Activated naive CD4-positive, alpha-beta T cell treated with anti-CD3 and anti-CD28 coated beads, Interleukin-2, amount 10 ng/mL, durations not matched to agents 7 days and 5 days (primary cell): ENCODE measurements at regions not wholly inside any gene's neighbourhood (a gene's known extent, or its start where the extent isn't known, plus 50 kb on each side); places are given as distances from the start of the nearest gene placed in this dataset.
"Not testable (repeated sequence)": the region's sequence is repeated elsewhere in the genome, so short reads cannot be mapped to it uniquely, and the experiment has no call there.

Experiments used
- CTCF ChIA-PET: fragments of 350-600 bp; sonication (Branson Sonifier 250); formaldehyde crosslinking; loops from one replicate; lab custom pipeline; 2021; ENCODE audit warnings: antibody characterized with exemption; lab: Charles Lee
- DNase-seq: peaks from one replicate; pipeline ENCODE4 v3.0.0-alpha.2; 2020
- H3K27ac Mint-ChIP-seq: one replicate; pipeline ENCODE4 v1.8.0; 2021; ENCODE audit warnings: mild to moderate bottlenecking, moderate library complexity, mixed read lengths
- H3K27me3 Mint-ChIP-seq: one replicate; pipeline ENCODE4 v1.8.0; 2021; ENCODE audit warnings: mild to moderate bottlenecking, mixed read lengths
- H3K36me3 Mint-ChIP-seq: one replicate; pipeline ENCODE4 v1.8.0; 2021; ENCODE audit warnings: mixed read lengths
- H3K4me1 Mint-ChIP-seq: one replicate; pipeline ENCODE4 v1.8.0; 2021; ENCODE audit warnings: mixed read lengths
- H3K4me3 Mint-ChIP-seq: one replicate; pipeline ENCODE4 v1.8.0; 2021; ENCODE audit warnings: mild to moderate bottlenecking, moderate library complexity, mixed read lengths
- H3K9me3 Mint-ChIP-seq: one replicate; pipeline ENCODE4 v1.8.0; 2021; ENCODE audit warnings: mixed read lengths

GRCh38 chr12:8282181-8282580 is 54.8 kb upstream of the FAM90A1 start:
- H3K9me3 Mint-ChIP-seq, H3K4me3 Mint-ChIP-seq, H3K4me1 Mint-ChIP-seq, H3K36me3 Mint-ChIP-seq, DNase-seq, CTCF ChIA-PET, H3K27ac Mint-ChIP-seq: not testable (repeated sequence)
- H3K27me3 Mint-ChIP-seq: peaks cover 12% of the 10 kb centered on the region

GRCh38 chr12:8285681-8286080 is 58.3 kb upstream of the FAM90A1 start:
- H3K4me1 Mint-ChIP-seq, H3K36me3 Mint-ChIP-seq, H3K9me3 Mint-ChIP-seq, DNase-seq, CTCF ChIA-PET, H3K27ac Mint-ChIP-seq, H3K4me3 Mint-ChIP-seq: not testable (repeated sequence)
- peaks cover 12% of the 10 kb centered on the region for H3K27me3 Mint-ChIP-seq

GRCh38 chr12:8291764-8292163 is 64.3 kb upstream of the FAM90A1 start:
- DNase-seq, CTCF ChIA-PET: not testable (repeated sequence)

GRCh38 chr12:8294662-8295061 is 67.2 kb upstream of the FAM90A1 start:
- H3K36me3 Mint-ChIP-seq, H3K4me3 Mint-ChIP-seq, H3K4me1 Mint-ChIP-seq, H3K27ac Mint-ChIP-seq, H3K9me3 Mint-ChIP-seq, DNase-seq, CTCF ChIA-PET: not testable (repeated sequence)
- peaks cover 11% of the 10 kb centered on the region for H3K27me3 Mint-ChIP-seq

More at GRCh38 chr12:8291764-8292163, 64.3 kb upstream of the FAM90A1 start:
- H3K4me1 Mint-ChIP-seq, H3K36me3 Mint-ChIP-seq, H3K4me3 Mint-ChIP-seq, H3K9me3 Mint-ChIP-seq, H3K27ac Mint-ChIP-seq: not testable (repeated sequence)
- peaks cover 11% of the 10 kb centered on the region for H3K27me3 Mint-ChIP-seq

DNA sequence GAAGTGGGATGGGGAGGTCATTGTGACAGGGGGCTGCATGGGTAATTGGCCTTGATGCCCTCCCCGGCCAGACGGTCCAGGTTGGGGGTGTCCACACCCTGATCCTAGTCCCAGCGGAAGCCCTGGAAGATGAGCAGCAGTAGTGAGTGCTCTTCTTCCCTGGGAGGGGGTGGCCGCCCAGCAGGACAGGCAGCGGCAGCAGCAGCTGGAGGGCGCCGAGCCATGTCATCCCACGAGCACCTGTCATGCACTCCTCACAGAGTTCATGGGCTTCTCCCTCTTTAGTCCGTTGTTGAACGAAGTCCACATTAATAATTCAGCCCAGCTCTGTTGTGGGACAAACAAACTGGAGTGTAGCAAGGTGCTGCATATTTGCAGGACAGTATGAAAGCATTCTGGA is 81.2 kb upstream of the FAM90A1 start:
- H3K36me3 Mint-ChIP-seq, H3K4me1 Mint-ChIP-seq, H3K27ac Mint-ChIP-seq: not testable (repeated sequence)

DNA sequence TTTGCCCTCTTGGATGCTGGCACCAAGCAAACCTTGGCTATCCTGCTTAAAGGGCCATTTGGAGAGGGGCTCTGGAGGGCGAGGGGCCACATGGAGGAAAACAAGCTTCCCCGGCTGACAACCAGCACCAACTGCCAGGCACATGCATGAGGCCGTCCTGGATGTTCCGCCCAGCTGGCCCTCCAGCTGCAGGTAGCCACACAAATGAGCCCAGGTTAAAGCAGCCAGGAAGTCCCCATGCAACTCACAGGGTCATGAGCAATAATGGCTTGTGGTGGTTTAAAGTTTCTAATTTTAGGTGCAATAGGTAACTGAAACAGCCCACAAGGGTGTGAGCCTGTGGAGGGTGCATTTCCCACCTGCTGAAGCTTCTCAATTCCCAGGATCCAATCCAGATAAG is 88.6 kb upstream of the FAM90A1 start:
- H3K9me3 Mint-ChIP-seq, H3K36me3 Mint-ChIP-seq, CTCF ChIA-PET, DNase-seq, H3K27ac Mint-ChIP-seq, H3K4me3 Mint-ChIP-seq, H3K27me3 Mint-ChIP-seq: not testable (repeated sequence)
- peaks cover 26% of the 10 kb centered on the region for H3K4me1 Mint-ChIP-seq

More for the DNA sequence above, 81.2 kb upstream of the FAM90A1 start:
- H3K4me3 Mint-ChIP-seq, DNase-seq, H3K9me3 Mint-ChIP-seq, CTCF ChIA-PET: not testable (repeated sequence)
- H3K27me3 Mint-ChIP-seq: peaks cover 14% of the 10 kb centered on the region

GRCh38 chr12:8317675-8318074 is 90.3 kb upstream of the FAM90A1 start:
- H3K27ac Mint-ChIP-seq: not testable (repeated sequence)

GRCh38 chr12:8320251-8320730 is 92.9 kb upstream of the FAM90A1 start:
- Mint-ChIP-seq H3K4me1 (peaks cover 23% of the 10 kb centered on the region), H3K27ac (peak overlapping the region; percentile 77), H3K4me3 (peak overlapping the region; percentile 58)
- peak; percentile 61 for DNase-seq
- H3K27me3 Mint-ChIP-seq, H3K9me3 Mint-ChIP-seq, CTCF ChIA-PET, H3K36me3 Mint-ChIP-seq: not testable (repeated sequence)

More at GRCh38 chr12:8317675-8318074, 90.3 kb upstream of the FAM90A1 start:
- H3K27me3 Mint-ChIP-seq, DNase-seq, H3K36me3 Mint-ChIP-seq, H3K9me3 Mint-ChIP-seq, H3K4me3 Mint-ChIP-seq, CTCF ChIA-PET: not testable (repeated sequence)
- peaks cover 23% of the 10 kb centered on the region for H3K4me1 Mint-ChIP-seq

DNA sequence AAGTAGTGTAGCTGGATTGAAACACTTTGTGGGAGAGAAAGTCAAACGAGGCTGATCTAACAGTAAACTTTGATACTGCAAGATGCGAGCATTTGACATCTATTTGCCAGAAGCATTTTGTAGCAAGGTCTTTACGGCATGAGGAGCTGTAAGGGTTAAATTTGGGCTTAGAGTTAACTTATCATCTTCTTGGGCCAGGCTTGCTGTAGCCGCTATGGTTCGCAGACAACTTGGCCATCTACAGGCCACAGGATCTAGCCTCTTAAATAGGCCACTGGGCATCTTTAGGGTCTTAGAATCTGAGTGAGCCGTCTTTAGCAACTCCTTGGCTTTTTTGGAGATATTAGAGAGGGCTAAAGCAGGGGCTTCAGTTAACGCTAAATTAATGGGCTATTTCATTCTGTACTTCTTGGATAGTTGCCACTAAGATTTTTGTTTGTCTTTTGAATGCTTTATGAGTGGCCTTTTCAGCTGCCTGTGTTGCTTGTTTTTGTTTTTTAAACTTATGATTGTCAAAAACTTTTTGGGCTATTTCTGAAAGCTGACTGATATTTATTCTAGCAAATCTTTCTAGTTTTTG is 93.5 kb upstream of the FAM90A1 start:
- H3K9me3 Mint-ChIP-seq, CTCF ChIA-PET, H3K27me3 Mint-ChIP-seq, H3K36me3 Mint-ChIP-seq, DNase-seq: not testable (repeated sequence)
- H3K4me1 Mint-ChIP-seq: peaks cover 23% of the 10 kb centered on the region
- peak overlapping the region; percentile 77 for H3K27ac Mint-ChIP-seq
- H3K4me3 Mint-ChIP-seq: peak overlapping the region; percentile 58

- H3K4me3 Mint-ChIP-seq, H3K36me3 Mint-ChIP-seq, CTCF ChIA-PET, H3K9me3 Mint-ChIP-seq, DNase-seq, H3K27ac Mint-ChIP-seq, H3K4me1 Mint-ChIP-seq: not testable (repeated sequence)
- H3K27me3 Mint-ChIP-seq: peaks cover 15% of the 10 kb centered on the region
Observed at GRCh38 chr12:8325145-8325839, 97.9 kb upstream of the FAM90A1 start.

DNA sequence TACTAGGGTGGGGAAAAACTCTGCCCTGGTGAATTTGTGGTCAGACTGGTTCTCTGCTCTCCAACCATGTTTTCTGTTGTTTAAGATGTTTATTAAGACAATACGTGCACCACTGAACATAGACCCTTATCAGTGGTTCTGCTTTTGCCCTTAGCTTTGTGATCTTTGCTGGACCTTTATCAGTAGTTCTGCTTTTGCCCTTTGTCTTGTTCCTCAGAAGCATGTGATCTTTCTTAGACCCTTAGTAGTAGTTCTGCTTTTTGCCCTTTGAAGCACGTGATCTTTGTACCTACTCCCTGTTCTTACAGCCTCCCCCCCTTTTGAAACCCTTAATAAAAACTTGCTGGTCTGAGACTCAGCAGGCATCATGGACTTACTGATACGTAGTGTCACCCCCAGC is 101.4 kb upstream of the FAM90A1 start:
- H3K27ac Mint-ChIP-seq, CTCF ChIA-PET, H3K9me3 Mint-ChIP-seq, H3K36me3 Mint-ChIP-seq, H3K4me1 Mint-ChIP-seq, H3K4me3 Mint-ChIP-seq, DNase-seq: not testable (repeated sequence)
- peaks cover 11% of the 10 kb centered on the region for H3K27me3 Mint-ChIP-seq

DNA sequence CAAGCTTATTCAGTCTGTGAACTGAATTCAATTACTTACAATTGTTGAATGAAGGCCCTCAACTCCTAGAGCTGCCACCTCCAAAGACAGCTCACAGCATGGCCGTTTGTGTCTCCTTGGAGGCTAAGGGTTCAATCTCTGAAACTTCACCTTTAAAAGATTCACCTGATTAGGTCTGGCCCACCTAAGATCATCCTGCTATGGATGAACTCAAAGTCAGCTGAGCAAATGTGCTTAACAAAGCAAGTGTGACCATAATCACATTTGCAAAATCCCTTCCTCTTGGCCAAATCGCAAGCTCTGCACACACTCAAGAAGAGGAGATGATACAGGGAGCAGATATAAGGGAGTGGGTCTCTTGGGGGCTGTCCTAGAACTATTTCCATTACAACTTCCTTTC is 105.0 kb upstream of the FAM90A1 start:
- DNase-seq, H3K9me3 Mint-ChIP-seq, H3K4me1 Mint-ChIP-seq, H3K36me3 Mint-ChIP-seq, CTCF ChIA-PET, H3K27ac Mint-ChIP-seq, H3K4me3 Mint-ChIP-seq: not testable (repeated sequence)
- peaks cover 11% of the 10 kb centered on the region for H3K27me3 Mint-ChIP-seq

DNA sequence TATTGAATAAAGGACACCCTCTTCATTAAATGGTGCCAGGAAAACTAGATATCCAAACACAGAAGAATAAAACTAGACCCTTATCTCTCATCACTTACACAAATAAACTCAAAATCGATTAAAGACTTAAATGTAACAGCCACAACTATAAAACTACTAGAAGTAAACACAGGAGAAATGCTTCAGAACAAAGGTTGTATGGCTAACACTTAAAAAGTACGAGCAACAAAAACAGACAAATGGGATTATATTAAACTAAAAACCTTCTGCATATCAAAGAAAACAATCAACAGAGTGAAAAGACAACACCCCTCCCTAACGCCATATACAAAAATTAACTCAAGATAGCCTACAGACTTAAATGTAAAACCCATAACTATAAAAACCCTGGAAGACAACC is 104.7 kb upstream of the CLEC6A start:
- H3K27me3 Mint-ChIP-seq: peaks cover 12% of the 10 kb centered on the region
- H3K27ac Mint-ChIP-seq, H3K4me1 Mint-ChIP-seq, H3K9me3 Mint-ChIP-seq, DNase-seq, CTCF ChIA-PET, H3K4me3 Mint-ChIP-seq, H3K36me3 Mint-ChIP-seq: not testable (repeated sequence)

GRCh38 chr12:8354741-8355140 is 101.0 kb upstream of the CLEC6A start:
- H3K9me3 Mint-ChIP-seq, DNase-seq, H3K36me3 Mint-ChIP-seq, CTCF ChIA-PET, H3K4me1 Mint-ChIP-seq, H3K4me3 Mint-ChIP-seq, H3K27ac Mint-ChIP-seq: not testable (repeated sequence)
- H3K27me3 Mint-ChIP-seq: peaks cover 20% of the 10 kb centered on the region

DNA sequence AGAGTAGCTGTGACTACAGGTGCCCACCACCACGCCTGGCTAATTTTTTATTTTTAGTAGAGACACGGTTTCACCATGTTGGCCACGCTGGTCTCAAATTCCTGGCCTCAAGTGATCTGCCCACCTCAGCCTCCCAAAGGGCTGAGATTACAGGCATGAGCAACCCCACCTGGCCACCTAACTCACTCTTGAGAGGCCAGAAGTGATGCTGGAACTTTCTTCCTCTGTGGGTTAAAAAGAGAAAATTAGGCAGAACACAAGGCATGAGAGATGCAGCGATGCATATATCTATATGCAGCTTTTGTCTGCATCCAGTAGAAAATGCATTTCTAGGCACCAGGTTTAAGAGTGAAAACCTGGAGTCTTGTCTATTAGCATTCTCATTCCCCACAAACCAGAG is 100.2 kb upstream of the CLEC6A start:
- H3K9me3 Mint-ChIP-seq, H3K4me1 Mint-ChIP-seq, CTCF ChIA-PET, H3K36me3 Mint-ChIP-seq, H3K4me3 Mint-ChIP-seq, DNase-seq, H3K27ac Mint-ChIP-seq: not testable (repeated sequence)
- peaks cover 20% of the 10 kb centered on the region for H3K27me3 Mint-ChIP-seq
